ENCODE measurements at regions not wholly inside any gene's neighbourhood (a gene's known extent, or its start where the extent isn't known, plus 50 kb on each side); places are given as distances from the start of the nearest gene placed in this dataset.

GRCh38 chr5:98328015-98328414 is 445.4 kb upstream of the RGMB start:
- Histone ChIP-seq H3K4me3 (no peak overlapping the region), H3K9me3 (no peaks in the 10 kb centered on the region), H3K27ac (no peak overlapping the region), H3K36me3 (no peaks in the 10 kb centered on the region), H3K27me3 (no peaks in the 10 kb centered on the region), H3K4me1 (no peaks in the 10 kb centered on the region)
- TF ChIP-seq POLR2A (IDR thresholded peaks at IDR 0.05) (no peak), POLR2AphosphoS5 (IDR thresholded peaks at IDR 0.05) (no peak), CTCF (IDR thresholded peaks at IDR 0.05) (no peak)
- intact Hi-C loops (cut with DNase I; ENCODE audit: low total_unique reads): no loop called here
- DNase-seq (ENCODE audit: low spot score in 2 of 2): no peak

DNA sequence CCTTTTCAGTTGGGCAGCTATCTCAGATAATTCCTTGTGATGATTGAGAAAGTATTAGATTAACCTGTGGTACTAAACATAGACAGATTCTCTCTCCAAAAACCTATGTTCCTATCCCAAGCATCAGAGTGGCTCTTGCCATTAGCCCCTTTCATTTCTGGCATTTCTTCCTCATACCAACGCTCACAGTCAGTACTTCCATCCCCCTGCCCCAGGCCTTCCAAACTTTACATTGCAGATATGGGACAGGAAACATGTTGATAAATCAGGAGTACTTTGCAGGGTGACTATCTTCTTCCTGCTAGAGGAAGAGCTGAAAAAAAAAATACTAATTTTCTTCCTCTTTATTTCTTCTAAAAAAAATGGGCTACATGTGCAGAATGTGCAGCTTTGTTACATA is 442.6 kb upstream of the RGMB start:
- no peaks in the 10 kb centered on the region for H3K36me3 ChIP-seq
- intact Hi-C loops (cut with DNase I; ENCODE audit: low total_unique reads): no loop called here
- no peak for TF ChIP-seq POLR2A (IDR thresholded peaks at IDR 0.05)
- no peak for TF ChIP-seq CTCF (IDR thresholded peaks at IDR 0.05)
- no peak for TF ChIP-seq POLR2AphosphoS5 (IDR thresholded peaks at IDR 0.05)
- no peaks in the 10 kb centered on the region for H3K27me3 ChIP-seq
- H3K4me1 ChIP-seq: no peaks in the 10 kb centered on the region
- DNase-seq (ENCODE audit: low spot score in 2 of 2): no peak
- H3K4me3 ChIP-seq: no peak overlapping the region
- H3K9me3 ChIP-seq: no peaks in the 10 kb centered on the region
- no peak overlapping the region for H3K27ac ChIP-seq

DNA sequence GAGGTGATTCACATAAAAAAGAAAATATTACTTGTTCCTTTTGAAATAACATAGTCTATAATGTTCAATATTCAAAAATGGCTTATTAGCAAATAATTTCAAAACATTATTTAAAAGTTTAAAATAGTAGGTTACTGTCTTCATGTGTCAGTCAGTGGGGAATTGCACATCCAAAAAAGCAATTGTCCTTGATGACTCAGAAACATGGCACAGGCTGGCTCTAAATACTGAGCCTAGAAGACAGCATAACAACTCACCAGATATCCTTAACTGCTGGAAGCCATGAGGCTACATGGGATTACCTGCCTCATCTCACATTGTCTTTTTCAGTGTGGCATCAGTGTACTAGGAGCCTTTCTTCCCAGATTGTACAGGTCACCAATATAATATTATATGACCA is 439.5 kb upstream of the RGMB start:
- Histone ChIP-seq H3K4me3 (no peak overlapping the region), H3K27me3 (no peaks in the 10 kb centered on the region), H3K4me1 (no peaks in the 10 kb centered on the region), H3K36me3 (no peaks in the 10 kb centered on the region), H3K9me3 (no peaks in the 10 kb centered on the region), H3K27ac (no peak overlapping the region)
- DNase-seq (ENCODE audit: low spot score in 2 of 2): no peak
- TF ChIP-seq CTCF (IDR thresholded peaks at IDR 0.05) (no peak), POLR2AphosphoS5 (IDR thresholded peaks at IDR 0.05) (no peak), POLR2A (IDR thresholded peaks at IDR 0.05) (no peak)
- intact Hi-C loops (cut with DNase I; ENCODE audit: low total_unique reads): no loop called here

DNA sequence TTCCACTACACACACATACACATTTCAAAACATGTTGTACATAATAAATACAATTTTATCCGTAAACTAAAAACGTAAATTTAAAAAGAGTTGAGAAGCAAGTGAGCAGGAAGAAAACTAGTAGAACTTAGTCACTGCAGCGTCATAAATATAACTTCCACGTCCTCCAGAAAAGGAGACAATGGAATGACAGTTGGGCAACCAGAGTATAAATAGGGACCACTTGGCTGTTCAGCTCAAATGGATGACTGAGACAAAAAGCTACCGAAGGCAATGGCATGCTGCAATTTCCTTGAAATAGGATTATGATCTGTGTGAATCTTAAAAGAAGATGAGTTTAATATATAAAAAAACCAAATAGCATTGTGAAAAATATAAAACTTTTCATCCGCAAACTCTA is 438.5 kb upstream of the RGMB start:
- no peak overlapping the region for H3K4me3 ChIP-seq
- TF ChIP-seq POLR2A (IDR thresholded peaks at IDR 0.05) (no peak), CTCF (IDR thresholded peaks at IDR 0.05) (no peak), POLR2AphosphoS5 (IDR thresholded peaks at IDR 0.05) (no peak)
- no peaks in the 10 kb centered on the region for H3K4me1 ChIP-seq
- H3K27ac ChIP-seq: no peak overlapping the region
- intact Hi-C loops (cut with DNase I; ENCODE audit: low total_unique reads): no loop called here
- no peak for DNase-seq (ENCODE audit: low spot score in 2 of 2)
- no peaks in the 10 kb centered on the region for H3K9me3 ChIP-seq
- H3K27me3 ChIP-seq: no peaks in the 10 kb centered on the region
- H3K36me3 ChIP-seq: no peaks in the 10 kb centered on the region

- Histone ChIP-seq H3K9me3 (no peaks in the 10 kb centered on the region), H3K36me3 (no peaks in the 10 kb centered on the region), H3K4me3 (no peak overlapping the region), H3K27me3 (no peaks in the 10 kb centered on the region), H3K4me1 (no peaks in the 10 kb centered on the region), H3K27ac (no peak overlapping the region)
- DNase-seq (ENCODE audit: low spot score in 2 of 2): no peak
- no peak for TF ChIP-seq CTCF (IDR thresholded peaks at IDR 0.05)
- TF ChIP-seq POLR2A (IDR thresholded peaks at IDR 0.05): no peak
- TF ChIP-seq POLR2AphosphoS5 (IDR thresholded peaks at IDR 0.05): no peak
- intact Hi-C loops (cut with DNase I; ENCODE audit: low total_unique reads): no loop called here
Observed at GRCh38 chr5:98339141-98339848, 434.2 kb upstream of the RGMB start.
